GM19328 (cell line): ENCODE measurements at regions not wholly inside any gene's neighbourhood (a gene's known extent, or its start where the extent isn't known, plus 50 kb on each side); places are given as distances from the start of the nearest gene placed in this dataset.

ENCODE experiments used
- ATAC-seq: cut with Tn5 transposase; IDR thresholded peaks from one replicate; pipeline ENCODE4 v1.9.1; 2021; ENCODE audit warnings: mild to moderate bottlenecking, moderate library complexity; ENCODE audit not compliant: unreplicated experiment

DNA sequence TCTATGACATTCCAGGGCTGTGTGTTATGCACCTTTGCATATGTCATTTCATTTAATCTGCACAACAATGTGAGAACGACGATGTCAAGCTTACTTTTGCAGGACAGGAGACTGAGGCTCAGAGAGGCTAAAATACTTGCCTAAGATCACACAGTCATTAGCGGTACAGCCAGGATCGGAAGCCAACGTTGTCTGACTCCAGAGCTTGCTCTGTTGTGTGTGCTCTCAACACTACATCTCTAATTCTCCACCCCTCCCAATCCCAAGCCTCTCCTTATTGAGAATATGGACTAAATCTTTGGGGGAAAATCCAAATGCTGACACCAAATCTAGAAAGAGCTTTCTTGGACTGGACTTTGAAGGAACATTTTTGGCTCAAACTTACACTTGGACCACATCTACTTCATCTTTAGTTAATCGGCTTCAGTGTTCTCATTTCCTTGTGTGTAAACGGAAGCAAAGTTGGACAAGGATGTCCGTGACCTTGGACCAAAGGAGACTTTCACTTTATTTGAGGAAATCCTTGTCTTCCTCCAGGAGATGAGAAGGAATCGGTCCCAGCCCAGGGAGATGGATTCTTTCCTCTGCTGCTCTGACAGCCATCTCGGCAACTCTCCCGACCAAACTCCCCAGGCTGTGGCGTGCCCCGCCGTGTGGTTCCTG is 242.4 kb downstream of the LPIN1 start:
- ATAC-seq: no peak

DNA sequence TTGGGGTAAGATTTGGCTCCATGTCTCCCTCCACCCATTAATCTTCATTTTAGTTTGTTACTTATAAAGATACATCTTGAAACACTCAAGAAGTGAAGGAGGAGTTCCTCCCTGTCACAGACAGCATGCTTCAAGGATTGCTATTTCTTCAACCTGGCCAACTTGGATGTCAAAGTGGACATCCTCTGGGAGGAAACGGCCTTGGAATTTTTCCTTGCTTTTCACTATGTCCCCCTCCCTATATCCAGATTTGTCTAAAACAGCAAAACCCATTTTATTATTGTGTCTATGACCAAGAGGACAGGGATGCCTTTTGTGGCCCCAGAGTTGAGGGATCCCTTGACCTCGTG is 242.9 kb downstream of the LPIN1 start:
- ATAC-seq: no peak

DNA sequence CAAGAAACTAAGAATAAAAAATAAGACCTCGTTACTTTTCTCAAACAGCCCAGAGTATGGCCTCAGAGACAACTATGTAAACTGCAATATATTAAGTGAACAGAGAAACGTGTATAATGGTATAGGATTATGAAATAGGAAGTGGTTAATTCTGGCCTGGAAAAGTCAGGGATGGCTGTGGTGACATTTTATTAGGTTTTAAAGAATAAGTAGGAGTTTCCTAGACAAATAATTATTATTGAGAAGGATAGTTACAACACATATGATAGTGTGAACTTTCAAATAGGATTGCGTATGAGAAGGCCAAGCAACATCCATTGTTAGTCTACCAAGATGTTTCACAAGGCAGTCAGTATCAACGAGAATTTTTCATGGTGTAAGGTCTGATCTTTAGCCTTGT is 244.1 kb downstream of the LPIN1 start:
- no peak for ATAC-seq

DNA sequence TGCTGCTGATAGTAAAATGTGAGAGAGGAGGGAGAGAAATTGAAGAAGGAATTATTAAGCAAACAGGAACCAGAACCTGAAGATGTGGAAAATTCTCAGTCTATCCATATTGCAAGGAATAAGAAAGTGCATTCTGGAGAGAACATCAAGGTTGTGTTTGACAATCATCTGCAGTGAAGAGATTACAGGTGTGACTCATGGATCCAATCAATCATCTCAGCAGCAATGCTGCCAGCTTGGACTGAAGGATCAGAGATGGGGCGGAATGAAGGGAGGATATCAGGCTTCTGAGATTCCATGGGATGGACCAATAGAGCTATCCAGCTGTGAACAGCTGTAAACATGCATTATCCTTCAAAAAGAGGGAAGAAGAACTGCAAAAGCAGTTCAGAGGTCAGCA is 247.3 kb downstream of the LPIN1 start:
- ATAC-seq: no peak

DNA sequence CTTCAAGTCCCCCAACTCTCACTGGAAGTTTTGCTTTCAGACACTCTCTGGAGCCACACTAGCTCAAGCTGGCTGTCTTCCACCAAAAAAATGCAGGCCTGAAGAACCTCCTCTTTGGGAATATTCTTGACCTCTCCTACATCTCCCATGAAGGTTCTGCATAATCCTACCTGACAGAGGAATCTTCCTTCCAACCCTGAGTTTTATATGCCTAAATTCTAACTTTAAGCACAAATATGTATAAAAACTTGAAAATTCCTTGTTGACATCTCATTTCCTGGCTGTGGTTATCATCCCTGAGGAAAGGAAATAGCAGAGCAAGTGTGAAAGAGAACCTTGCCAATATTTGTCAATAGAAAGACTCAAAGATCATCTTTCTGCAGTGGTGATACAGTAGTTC is 249.0 kb downstream of the LPIN1 start:
- ATAC-seq: no peak

DNA sequence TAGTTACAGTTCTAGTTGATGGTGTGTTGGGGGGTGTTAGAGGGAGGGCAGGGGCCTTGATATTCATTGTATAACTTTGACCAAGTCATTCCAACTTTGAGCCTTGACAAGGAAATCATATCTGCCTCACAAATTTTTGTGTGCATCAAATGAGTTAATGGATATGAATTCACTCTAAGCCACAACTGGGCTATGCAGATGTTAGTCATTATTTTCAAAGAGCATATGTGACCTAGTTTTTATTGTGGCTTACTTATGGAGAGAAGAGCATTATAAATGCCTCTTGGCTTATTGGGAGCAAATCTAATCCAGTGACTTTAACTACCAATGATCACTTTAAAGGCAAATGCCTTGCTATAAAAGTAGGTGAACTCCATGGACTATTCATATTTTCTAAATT is 250.2 kb downstream of the LPIN1 start:
- ATAC-seq: no peak

DNA sequence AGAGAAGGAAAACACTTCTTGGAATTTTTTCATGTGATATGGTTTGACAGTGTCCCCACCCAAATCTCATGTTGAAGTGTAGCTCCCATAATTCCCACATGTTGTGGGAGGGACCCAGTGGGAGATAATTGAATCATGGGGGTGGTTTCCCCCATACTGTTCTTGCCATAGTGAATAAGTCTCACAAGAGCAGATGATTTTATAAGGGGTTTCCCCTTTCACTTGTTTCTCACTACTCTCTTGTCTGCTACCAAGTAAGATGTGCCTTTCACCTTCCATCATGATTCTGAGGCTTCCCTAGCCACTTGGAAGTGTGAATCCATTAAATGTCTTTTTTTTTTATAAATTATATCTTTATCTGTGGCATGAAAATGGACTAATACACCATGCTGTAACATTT is 250.7 kb downstream of the LPIN1 start:
- ATAC-seq: no peak

DNA sequence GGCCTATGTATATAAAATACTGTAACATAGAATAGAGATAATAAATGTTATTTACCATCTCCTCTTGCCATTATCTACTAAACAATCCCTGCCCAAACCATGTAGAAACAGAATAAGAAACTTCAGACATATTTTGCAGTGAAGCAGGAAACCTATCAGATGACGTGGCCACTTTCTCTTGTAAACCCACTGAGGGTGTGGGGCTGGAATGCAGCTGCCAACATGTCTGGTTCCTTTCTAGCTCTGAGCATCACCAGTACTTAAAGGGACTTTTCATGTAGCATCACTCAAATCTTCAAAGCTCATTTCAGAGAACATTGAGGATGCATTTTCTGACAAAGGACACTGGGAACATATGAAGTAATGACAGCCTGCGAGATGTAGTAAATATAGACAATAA is 251.8 kb downstream of the LPIN1 start:
- peak; percentile 45 for ATAC-seq

DNA sequence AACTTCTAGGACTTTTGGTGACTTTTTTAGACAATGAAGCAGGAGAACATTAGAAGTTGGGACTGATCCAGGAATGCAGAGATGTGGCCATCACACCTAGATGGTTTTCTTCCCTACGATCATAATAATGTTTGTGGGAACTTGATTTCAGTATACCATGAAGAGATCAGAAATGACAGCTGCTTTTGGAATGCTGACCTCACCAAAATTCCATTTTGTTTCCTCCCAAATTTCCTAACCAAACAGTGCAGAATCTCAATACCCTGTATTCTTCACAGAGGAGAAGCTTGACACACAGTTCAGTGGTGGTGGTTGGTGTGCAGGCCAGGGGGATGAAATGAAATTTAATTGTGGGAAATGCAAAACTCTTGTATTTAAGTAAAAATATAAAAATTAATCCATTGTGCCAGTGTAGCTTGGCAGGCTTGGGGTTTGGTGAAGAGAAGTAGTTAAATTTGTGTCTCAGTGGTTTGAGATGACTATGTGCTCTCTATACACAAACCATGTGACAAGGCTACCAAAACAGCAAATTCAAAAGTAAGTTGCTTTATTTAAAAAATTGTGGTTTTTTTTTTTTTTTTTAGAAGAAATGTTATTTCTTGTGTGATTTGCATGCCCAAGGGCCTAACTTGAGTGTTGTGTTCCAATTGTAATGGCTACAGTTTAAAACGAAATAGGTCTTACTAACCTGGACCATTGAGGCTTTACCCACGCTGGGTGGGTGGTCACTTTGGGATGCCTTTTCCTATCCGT is 252.4 kb downstream of the LPIN1 start:
- peak; percentile 80 for ATAC-seq

DNA sequence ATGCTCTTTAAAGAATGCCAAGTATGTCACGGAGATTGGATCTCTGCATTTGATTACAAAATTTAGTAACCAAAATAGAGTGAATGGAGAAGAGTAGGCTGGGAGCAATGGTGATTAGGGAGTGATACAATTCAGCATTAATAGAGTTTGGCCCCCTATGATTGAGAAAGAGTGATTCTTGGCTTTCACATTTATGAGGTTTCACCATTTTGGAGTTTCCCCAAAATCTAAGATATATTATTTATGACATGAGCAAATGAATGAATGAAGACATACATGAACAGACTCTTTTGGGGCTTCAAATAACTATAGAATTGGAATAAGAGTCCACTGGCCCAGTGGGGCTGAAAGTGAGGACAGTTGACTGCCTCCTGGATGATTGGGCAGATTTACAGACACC is 255.2 kb downstream of the LPIN1 start:
- no peak for ATAC-seq

DNA sequence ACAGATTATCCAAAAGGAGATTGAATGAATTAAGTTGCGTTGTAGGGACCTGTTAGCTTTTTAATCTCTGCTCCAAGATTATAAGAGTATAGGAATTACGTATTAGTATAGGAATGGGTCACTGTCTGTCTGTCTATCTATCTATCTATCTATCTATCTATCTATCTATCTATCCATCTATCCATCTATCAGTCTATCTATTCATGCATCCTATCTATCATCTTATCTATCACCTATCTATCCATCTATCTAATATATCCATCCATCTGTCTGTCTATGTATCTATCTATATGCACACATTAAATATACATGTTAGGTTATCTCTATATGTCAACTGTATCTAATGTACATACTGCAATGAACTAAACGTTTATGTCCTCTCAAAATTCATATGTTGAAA is 255.8 kb downstream of the LPIN1 start:
- no peak for ATAC-seq

DNA sequence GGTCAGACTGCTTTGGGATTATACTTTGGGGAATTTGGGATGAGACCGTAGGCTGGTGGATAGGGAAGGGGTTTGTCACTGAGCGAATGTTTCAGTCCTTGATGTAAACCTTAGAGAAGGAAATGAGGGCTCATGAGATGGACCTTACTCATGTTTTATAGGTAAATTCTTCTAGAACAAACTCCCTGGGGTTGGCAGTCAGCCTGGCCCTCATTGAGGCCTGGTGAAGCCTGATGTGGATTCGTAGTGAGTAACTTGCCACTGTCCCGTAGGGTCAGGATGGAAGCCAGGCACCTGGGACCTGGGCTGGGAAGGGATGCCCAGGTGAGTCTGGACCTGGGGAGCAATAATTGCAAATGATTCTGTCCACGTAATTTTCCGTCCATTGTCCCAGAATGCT is 258.3 kb downstream of the LPIN1 start:
- no peak for ATAC-seq

DNA sequence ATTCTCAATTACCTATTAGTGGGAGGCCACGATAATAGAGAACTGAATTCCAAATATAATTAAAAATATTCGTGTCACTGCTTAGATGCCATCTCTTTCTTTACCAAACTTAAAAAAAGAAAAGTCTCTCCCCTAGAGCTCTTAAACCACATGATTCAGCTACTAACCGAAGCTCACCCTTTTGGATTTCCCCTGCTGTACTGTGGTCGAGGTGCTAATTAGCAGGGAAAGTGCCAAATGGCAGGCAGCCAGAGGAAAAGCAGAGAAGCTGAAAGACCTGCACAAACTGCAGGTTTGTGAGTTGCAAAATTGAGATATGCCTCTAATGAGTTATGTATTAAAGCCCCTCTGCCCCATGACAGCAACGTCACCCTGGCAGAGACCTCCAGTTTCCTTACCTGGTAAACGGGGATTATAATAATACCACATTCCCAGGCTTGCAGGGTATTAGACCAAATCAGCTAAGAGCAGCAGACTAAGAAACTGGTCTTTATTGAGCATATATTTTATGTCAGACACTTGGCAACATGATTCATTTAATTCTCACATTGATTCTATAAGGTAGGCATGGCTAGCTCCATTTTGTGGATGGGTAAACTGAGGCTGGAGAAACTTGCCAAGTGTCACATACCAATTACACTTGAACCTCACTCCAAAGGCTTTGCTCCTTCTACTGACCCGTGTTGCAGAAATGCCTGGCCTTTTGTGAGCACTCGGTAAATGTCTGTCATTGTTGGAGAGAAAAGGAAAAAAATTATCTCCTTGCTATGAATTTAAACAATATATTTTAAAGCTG is 259.7 kb downstream of the LPIN1 start:
- peak; percentile 62 for ATAC-seq

DNA sequence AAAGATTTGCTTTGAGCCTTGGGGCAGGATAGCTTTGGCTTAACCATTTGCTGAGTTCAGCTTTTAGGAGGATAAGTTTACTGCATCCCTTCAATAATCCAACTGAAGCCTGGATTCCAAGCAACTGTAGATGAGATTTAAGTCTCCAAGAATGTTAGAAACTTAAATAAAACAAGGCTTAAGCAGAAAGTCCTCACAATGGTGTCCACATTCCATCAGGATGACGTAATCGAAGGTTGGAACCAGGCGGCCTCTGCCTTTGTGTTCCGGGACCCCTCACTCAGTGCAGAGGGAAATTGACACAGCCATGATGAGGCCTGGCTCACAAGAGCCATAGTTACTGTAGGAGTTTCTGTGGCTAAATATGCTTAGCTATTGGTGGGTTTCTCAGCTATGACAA is 260.4 kb downstream of the LPIN1 start:
- no peak for ATAC-seq

DNA sequence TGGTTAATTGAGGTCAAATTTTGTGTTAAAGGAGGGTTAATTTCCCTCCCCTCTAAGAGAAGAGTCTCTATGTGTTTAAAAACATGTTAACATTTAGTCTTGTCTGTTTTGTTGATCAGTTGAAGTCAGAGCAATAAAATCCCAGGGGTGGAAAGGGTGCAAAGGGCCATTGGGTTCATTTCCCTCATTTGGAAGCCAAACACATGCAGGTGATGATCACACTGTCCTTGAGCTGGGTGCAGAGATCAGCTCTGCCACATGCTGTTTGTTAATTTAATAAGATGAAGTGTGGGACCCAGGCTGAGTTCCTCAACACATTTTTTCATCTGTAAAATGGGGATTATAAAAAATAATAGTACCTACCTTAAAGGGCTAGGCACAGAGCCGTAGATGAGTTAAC is 260.9 kb downstream of the LPIN1 start:
- ATAC-seq: no peak

DNA sequence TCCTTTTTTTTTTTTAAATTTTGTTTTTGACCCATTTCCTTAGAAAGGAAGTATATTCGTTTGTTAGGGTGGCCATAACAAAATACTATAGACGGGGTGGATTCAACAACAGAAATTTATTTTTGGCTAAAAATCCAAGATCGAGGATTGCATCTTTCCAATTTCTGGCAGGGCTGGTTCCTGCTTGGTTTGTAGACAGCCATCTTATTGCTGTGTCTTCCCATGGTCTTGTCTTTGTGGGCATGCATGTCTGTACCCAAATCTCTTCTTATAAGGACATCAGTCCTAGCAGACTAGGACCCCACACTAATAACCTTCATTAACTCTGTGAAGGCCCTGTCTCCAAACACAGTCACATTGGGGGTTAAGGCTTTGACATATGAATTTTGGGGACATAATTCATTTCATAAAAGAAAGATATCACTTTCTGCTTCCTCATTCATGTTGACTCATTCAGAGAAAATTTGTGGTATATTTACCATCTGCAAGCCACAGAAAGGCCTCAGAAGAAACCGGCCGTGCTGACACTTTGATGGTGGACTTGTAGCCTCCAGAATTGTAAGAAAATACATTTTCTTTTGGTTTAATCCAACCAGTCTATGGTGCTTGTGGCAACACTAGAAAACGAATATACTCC is 262.1 kb downstream of the LPIN1 start:
- ATAC-seq: peak; percentile 56

DNA sequence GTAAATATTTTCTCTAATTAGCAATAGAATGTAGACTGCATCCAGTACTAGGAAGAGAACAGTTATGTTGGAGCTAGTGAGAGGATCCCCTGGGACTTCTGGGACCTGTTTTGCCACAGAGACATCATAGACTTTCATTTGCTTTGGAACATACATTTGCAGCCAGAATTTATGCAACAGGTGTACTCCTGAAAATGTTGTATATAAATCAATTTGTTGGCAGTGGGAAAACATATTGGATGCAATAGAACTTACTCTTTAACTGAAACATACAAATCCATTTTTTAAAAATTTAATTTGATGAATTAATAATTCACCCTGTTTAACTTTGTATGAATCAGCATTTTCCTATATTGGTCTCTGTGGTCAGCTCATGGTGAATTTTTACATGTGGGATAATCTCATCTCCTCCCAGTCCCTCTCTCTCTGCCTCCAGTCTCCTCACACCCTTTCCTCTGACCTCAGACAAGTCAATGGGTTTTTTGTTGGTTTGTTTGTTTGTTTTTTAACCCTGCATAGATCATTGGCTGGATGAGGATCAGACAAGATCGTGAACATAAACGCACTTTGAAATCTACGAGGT is 263.0 kb downstream of the LPIN1 start:
- no peak for ATAC-seq

DNA sequence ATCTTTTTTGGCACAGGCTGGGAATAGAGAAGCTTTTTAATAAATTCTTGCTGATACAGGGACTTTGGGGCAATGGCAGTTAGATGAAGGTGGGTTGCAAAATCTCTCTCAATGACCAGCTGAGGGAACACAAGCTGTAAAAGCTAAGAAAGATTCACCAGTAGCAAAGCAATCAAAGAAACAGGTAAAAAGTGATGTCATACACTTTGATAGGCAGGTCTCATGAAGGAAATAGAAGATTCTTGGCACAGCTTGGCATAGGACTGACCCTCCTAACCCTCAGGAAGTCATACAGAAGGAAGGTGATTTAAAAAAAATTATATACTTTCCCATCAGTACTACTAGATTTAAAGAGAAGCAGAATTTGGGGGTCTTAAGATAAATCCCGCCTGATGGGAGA is 263.6 kb downstream of the LPIN1 start:
- no peak for ATAC-seq

DNA sequence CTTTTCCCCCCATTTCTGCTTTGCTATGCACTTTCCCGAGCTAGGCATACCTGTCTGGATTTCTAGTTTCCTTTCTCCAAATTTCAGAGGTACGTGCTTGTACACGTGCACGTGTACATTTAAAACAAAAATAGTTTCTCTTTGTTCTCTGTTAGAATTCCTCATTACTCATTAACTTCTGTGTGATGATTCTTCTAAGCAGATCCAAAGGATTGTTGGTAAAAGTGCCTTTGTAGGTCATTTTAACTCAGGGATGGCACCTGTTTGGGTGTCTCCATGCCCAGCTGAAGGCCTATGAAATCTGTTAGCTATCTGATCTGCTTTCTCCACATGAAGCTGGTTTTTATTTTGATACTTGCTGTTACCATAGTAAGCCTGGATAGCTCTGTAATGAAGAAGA is 264.3 kb downstream of the LPIN1 start:
- no peak for ATAC-seq

DNA sequence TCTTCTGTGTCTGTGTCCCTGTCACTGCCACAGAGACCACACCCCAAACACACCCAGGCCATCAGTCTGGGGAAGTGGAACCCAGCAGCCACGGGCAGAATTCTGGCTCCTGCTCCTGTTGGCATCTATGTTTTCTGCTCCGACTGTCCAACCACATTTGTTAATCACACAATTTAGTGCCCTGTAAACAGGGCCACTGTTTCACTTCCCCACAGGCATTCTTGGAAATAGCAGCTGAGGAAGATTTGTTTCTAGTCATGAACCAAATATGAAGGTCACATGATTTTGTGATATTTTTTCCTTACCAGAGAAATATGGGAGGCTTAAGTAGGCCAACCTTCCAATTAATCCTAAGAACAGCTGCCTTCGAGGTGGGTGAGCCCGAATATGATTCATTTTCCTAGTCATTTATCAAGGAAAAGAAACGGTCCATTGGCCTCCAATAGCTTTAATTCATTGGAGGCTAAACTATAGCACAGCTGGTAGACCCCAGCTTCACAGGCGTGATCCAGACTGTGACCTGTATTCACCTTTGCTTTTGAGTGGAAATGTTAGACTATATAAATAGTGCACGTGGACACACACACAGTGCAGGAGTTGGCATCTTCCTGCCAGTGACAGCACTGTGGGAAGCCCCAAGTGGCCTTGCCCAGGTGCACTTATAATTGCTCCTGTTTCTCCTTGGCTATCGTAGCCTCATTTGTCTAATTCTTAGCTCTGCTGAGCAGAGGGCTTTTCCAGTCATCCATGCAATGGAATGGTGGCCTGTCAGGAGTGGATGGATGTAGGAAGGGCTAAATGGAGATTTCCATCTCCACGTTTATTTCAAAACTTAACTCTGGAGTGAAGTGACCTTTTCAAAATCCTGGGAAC is 267.9 kb downstream of the LPIN1 start:
- no peak for ATAC-seq
